Panc1 (cell line): ENCODE measurements at regions not wholly inside any gene's neighbourhood (a gene's known extent, or its start where the extent isn't known, plus 50 kb on each side); places are given as distances from the start of the nearest gene placed in this dataset.

Source experiments
- POLR2AphosphoS5 ChIP-seq: IDR thresholded peaks from 2 replicates; pipeline ENCODE4 v1.6.1; 2012; ENCODE audit warnings: mild to moderate bottlenecking, low read depth, low read length, moderate library complexity
- SIN3A ChIP-seq: IDR thresholded peaks from 2 replicates; pipeline ENCODE4 v1.6.1; 2012; ENCODE audit warnings: low read depth, mild to moderate bottlenecking, low read length, moderate library complexity, borderline replicate concordance; ENCODE audit not compliant: insufficient read depth
- TCF7L2 ChIP-seq: IDR thresholded peaks from 2 replicates; pipeline ENCODE4 v1.6.1; 2011; ENCODE audit warnings: mild to moderate bottlenecking, low read depth, low read length, inconsistent platforms
- TF ChIP-seq, protein P1 (sequence below): fragments of 450-650 bp; IDR thresholded peaks from 2 replicates; pipeline ENCODE4 v1.5.1; 2017; ENCODE audit warnings: mild to moderate bottlenecking
- TF ChIP-seq, protein P2 (sequence below), 2 experiments: IDR thresholded peaks; 2 replicates each; pipeline ENCODE4 v1.6.1; 2011 to 2012; ENCODE audit warnings: low read depth in 2 of 2, control low read depth in 1 of 2, low read length in 1 of 2, mild to moderate bottlenecking in 1 of 2, moderate library complexity in 1 of 2; ENCODE audit not compliant: insufficient read depth in 1 of 2

DNA sequence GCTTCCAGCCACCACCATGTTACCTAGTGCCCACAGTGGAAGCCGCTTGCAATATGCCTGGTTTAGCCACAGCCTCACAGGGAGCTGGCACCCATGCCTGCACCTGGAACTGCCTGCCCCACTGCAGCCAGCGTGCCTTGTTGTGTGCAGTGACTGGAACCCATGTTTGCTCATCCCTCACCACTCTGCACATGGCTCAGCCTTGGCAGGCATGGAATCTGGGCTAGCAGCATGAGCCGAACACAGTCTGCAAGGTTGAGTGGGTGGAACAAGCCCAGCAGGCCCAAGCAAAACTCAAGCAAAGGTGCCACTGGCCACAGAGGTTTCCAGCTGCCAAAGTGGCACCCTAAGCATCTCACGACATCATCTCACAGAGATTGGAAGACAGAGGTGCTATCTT lies 269.5 kb downstream of the PCDH20 start:
- TF ChIP-seq, protein P1, sequence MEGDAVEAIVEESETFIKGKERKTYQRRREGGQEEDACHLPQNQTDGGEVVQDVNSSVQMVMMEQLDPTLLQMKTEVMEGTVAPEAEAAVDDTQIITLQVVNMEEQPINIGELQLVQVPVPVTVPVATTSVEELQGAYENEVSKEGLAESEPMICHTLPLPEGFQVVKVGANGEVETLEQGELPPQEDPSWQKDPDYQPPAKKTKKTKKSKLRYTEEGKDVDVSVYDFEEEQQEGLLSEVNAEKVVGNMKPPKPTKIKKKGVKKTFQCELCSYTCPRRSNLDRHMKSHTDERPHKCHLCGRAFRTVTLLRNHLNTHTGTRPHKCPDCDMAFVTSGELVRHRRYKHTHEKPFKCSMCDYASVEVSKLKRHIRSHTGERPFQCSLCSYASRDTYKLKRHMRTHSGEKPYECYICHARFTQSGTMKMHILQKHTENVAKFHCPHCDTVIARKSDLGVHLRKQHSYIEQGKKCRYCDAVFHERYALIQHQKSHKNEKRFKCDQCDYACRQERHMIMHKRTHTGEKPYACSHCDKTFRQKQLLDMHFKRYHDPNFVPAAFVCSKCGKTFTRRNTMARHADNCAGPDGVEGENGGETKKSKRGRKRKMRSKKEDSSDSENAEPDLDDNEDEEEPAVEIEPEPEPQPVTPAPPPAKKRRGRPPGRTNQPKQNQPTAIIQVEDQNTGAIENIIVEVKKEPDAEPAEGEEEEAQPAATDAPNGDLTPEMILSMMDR, result no peak
- no peak for TF ChIP-seq POLR2AphosphoS5
- TF ChIP-seq SIN3A, result no peak
- TF ChIP-seq, protein P2, sequence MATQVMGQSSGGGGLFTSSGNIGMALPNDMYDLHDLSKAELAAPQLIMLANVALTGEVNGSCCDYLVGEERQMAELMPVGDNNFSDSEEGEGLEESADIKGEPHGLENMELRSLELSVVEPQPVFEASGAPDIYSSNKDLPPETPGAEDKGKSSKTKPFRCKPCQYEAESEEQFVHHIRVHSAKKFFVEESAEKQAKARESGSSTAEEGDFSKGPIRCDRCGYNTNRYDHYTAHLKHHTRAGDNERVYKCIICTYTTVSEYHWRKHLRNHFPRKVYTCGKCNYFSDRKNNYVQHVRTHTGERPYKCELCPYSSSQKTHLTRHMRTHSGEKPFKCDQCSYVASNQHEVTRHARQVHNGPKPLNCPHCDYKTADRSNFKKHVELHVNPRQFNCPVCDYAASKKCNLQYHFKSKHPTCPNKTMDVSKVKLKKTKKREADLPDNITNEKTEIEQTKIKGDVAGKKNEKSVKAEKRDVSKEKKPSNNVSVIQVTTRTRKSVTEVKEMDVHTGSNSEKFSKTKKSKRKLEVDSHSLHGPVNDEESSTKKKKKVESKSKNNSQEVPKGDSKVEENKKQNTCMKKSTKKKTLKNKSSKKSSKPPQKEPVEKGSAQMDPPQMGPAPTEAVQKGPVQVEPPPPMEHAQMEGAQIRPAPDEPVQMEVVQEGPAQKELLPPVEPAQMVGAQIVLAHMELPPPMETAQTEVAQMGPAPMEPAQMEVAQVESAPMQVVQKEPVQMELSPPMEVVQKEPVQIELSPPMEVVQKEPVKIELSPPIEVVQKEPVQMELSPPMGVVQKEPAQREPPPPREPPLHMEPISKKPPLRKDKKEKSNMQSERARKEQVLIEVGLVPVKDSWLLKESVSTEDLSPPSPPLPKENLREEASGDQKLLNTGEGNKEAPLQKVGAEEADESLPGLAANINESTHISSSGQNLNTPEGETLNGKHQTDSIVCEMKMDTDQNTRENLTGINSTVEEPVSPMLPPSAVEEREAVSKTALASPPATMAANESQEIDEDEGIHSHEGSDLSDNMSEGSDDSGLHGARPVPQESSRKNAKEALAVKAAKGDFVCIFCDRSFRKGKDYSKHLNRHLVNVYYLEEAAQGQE (IDR thresholded peaks at IDR 0.05; ENCODE audit: insufficient read depth in 1 of 2, low read depth in 2 of 2, low read length in 1 of 2), result no peak
- TF ChIP-seq TCF7L2, result no peak
